NCI-H748 (cell line): ENCODE measurements at regions not wholly inside any gene's neighbourhood (a gene's known extent, or its start where the extent isn't known, plus 50 kb on each side); places are given as distances from the start of the nearest gene placed in this dataset.

ENCODE experiments used
- DNase-seq: peaks from one replicate; lab custom pipeline; 2025; ENCODE audit not compliant: unreplicated experiment; lab: John Stamatoyannopoulos, UW

DNA sequence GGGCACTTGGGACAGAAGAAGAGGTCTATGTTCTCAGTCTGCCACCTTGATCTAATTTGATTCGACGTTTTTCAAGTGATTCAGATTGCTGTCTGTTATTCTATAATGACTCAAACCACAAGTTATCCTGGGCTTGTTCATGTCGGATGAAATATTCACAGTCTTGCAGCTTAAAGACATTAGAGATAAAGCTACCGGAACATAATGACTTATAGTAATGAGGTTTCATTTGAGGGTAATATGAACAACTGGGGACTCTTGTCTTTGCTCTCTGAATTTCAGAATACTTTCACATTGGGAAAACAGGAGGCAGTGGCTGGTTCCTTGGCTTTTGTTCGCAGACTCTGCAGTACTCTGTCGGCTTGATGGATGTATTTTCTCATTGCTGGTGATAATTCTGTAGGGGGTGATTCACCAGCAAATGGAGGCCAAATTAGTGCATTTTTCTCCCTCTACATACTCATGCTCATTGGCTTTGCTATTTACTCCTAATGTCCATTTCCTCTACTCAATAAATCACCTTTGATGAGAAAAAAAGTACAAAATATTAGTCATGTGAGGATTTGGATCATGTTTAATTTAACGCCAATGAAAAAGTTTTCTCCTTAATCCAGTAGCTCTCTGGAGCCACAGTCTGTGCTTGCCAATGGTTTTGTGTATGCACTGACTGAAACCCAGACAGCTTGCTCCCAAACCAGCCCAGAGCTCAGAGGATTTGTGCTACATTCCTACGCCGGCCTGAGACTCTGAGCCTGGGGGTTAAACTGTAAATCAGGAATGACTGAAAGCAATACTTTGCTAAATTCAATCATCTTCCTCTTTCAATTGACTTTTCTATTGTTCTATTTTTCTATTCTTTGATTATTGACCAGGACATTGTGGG, 154.7 kb upstream of the ANKH start:
- no peak for DNase-seq

DNA sequence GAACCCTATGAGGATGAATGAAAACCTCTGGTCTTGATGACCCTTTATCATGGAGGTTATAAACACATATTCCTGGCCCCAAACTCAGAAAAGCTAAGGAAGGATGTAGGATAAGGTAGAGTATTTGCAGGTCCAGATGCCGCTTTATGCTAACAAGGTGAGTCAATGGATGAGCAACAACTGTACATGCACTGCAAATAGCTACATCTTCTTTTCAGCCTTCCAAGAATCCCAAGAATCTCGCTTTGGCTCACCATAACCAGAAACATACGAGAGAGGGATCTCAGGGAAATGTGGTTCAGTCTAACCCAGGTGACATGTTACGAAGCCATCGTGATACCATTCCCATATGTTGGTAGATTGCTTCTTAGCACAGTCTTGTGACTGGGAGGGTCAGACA, 152.3 kb upstream of the ANKH start:
- DNase-seq = no peak

DNA sequence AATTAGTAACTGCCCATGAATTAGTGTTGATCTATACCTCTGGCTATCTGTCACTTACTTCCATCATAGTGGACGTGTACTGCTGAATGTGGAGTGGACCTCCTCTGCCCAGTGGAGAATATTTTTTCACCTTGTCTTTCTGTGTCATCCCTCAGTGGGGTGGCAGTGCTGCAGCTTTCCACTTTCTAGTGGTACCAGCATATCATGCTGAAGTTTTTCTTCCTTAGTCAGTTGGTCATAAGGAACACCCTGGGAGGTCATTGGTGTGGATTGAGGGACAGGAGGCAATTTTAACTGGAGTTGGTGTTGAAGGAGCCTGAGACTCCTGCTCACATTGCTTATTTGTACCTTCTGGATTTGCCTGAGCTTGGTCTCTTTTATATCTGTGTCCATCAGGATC, 151.7 kb upstream of the ANKH start:
- no peak for DNase-seq

DNA sequence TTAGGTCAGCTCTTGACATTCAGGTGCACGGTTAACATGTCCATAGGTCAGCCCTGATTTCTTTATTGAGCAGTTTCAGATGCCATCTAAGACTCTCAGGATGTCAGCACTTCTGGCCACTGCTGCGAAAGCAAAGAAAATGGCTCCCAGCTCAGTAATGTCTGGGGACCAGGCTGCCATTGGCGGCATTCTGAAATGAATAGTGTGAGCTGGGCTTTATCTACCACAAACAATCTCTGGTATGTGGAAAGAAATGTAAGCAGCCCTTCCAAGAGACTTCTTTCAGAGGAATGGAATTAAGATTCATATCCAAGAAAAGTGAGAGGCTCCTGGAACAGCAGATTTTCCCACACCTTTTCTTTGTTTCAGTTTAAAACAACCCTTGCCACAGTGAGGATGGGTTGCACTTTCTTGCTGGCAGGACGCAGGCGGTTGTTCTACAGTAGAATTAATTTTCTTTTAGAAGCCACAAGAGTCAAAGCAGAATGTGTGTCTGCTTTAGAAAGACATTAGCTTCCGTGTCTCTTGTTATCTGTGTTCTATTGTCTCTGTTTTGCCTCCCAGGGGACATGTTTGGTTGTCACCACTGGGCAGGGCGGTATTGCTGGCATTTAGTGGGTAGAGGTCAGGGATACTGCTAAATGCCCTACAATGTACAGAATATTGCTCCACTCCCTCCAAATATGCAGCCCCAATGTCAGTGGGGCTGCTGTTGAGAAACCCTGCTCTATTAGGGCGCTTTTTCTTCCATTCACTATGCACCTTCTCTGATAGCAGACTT, 149.9 kb upstream of the ANKH start:
- DNase-seq = no peak

DNA sequence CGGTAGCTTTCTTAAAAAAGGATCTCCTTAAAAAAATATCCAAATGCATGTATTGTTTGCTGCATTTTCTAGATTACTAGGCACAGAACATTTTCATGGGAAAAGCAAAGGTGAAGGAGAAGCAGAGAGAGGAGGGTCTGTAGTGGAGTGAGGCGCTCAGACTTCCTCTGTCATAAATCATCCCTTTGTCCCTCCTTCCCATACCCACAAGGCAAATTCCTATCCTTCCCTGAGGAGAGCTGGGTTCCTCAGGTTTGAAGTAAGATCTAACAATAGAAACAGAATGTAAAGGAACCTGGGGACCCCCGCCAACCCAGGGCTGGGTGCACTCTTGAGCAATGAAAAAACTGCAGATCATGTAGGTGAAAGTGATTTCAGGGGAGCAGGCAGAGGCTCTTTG, 149.2 kb upstream of the ANKH start:
- no peak for DNase-seq

DNA sequence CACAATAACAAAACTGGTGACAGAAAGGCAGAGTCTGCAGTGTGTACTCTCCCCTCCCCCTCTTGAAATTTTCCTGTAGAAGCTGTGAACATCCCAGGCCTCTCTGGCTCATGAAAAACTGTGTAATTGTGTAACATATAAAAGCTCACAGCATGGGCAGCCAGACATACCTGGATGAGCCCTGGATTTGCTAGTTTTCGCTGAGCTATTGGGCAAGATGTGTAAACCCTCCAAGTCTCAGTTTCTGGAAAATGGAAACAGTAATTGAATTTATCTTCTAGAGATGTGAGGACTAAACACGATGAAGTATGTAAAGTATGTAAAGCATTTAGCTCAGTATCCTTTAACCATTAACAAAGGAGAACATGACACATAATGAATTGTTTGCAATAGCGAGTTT, 143.2 kb upstream of the ANKH start:
- DNase-seq = no peak

DNA sequence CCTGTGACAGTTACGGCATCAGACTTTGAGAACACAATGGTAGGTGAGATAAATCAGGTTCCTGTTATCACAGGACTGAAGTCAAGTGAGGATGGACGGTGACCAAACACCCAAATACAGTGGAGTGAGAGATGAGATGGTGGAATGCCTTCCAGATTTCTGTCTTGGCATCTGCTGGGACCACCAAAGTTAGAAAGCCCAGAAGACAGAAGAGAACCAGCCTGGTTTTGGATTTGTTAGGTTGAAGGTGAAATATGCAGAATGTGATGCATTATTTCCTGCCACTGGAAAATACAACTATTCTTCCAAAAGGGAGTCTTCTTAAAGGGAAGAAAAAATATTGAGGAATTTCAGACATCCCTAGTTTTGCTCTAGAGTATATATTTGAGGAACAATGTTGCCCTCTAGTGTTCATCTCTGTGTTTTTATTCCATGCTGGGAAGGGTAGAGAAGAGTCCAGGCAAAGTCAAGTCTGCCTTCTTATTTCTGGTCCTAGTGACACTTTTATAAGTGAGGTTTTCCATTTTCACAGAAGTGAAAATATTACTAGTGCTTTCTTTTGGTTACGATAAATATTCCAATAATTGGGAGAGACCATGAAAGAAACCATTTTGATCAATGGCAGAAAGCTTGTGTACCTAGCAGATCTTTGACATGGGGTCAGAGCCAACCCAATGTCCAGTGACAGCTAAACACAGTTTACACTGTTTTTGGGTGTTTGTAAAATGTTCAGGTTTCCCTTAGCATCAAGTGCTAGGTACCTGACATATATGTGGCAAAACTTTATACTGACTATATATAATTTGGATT, 142.3 kb upstream of the ANKH start:
- DNase-seq = peak; percentile 88

DNA sequence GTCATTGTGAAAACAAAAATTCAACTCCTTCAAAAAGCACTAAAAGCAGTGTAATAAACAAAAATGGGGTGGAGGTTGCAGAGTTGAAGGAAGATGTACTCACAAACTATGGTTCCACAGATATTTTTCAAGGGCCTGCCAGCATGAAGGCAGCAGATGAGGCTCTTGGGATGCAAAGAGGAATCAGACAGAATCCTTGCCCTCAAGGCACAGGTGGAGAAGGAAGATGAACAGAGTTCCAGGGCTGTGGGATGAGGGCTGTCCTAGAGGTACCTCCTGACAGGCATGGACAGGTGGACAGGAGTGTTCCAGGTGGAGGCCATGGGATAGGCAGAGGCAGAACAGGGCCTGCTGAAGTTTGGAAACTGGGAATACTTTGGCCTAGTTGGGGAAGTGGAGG, 140.5 kb upstream of the ANKH start:
- DNase-seq = no peak

DNA sequence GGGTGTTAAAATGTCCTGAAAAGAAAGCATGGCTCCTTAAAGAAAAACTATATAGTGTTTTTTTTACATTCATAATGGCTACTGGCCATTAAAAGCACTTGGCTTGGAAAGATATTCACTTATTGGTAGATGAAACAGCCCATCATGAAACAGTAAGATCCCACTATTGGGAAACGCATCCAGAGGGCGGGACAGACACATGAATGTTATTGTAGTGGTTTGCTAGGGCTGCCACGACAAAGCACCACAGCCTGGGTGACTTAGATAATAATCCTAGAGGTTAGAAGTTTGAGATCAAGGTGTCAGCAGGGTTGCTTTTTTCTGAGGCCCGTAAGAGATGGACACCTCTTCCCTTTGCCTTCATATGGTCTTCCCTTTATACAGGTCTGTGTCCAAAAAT, 139.4 kb upstream of the ANKH start:
- no peak for DNase-seq

DNA sequence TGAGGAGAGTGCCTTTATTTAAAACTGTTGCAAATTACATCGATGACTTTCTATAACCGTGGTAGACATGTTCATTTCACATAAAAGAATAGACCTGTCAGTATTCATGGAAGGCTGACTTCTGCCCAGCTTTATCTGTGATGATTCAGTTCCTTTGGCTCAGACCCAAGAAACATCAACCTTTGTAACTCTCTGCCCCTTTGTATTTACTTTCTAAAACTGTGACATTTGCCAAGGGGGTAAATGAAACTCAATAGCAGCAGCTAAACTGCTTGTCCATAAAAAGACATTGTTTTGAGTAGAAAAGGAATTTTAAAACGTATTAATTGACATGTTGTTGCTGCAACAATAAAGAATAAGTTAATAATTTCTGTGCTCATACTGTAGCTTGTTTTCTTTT, 137.8 kb upstream of the ANKH start:
- peak; percentile 97 for DNase-seq

DNA sequence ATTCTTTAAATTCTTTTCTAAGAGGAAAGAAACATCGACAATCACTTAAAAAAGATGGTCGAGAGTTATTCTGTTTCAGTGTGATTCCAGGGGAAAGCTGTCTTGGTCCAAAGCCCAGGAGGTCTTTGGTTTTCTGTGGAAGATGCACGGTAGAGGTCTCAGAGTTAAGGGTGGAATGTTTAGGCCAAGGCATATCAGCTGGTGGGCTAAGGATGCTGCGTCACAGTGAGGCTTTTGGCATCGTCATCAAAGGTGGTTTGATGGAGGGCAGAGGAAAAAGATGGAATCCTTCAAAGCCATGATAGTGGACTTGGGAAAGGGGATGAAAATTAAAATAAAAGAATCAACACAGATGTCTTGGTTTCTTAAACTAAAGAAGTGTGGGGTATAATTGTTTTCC, 137.3 kb upstream of the ANKH start:
- no peak for DNase-seq

DNA sequence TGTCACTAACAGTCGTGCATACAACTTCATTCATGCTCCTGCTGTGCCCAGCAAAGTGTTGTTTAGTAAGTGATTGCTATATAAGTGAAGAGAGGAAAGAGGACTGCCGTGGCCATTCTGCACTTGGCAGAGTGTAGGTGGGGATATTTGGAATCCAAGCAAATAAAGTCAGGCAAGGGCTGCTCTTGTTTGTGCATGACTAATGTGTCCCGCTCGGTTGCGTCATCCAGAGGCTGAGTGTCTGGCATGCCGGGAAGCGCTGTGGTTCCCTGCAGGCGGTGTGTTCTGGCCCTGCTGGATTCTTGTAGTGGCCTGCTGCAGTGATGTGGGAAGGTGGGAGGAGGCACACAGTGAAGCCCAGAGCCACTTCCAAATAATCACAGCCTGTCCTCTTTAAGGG, 136.9 kb upstream of the ANKH start:
- DNase-seq = peak; percentile 97

DNA sequence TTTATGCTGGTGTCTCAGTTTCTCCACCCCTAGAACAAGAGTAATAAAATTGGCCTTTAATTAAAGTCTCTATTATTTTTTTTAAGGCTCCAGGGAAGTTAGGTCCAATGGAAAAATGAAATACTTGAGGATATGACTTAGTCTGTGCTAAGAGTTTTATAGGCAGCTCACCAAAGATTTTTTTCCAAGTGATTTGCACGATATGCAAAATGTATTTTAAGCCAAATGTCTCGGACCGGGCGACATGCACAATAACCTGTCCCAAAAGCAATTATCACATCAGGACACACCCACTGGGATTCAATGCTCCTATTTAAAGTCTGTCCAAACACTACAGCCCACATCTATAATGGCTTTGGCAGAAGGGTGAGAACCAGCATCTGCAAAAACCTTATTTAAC, 136.1 kb upstream of the ANKH start:
- DNase-seq = peak; percentile 95

DNA sequence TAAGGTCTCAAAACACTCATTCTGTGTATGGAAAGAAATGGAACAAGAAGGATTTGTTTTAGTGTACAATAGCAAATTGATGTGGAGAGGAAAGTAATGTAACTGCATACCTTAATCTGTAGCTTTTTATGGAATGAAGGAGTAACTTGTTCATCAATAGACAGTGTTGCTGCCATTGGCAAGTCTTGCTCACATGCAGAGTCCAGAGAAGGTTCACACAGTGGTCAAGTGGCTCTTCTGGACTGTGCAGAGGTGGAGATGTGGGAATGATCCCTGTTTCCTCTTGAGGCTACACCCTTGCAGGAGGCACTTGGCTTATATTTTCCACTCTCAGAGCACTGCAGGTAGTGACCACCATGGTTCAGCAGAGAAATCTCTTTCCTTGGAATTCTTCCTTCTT, 132.9 kb upstream of the ANKH start:
- peak; percentile 42 for DNase-seq

DNA sequence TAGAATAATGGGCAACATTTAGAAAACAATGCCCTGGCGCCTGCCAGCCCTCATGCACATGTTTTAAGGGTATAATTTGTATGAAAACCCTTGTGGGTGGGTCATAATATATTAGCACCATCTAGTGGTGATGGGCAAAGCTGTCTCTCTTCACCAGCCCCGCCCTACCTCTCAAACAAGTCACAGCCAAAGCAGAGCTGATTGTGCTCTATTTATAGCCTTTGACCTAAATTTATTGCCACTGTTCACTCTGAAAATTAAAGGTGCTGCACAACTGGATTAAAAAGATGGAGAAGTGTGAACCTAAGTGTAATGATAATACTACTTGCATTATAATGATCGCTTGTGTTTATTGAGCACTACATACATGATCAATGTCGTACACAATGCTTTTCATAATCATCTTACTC, 131.9 kb upstream of the ANKH start:
- peak; percentile 96 for DNase-seq

DNA sequence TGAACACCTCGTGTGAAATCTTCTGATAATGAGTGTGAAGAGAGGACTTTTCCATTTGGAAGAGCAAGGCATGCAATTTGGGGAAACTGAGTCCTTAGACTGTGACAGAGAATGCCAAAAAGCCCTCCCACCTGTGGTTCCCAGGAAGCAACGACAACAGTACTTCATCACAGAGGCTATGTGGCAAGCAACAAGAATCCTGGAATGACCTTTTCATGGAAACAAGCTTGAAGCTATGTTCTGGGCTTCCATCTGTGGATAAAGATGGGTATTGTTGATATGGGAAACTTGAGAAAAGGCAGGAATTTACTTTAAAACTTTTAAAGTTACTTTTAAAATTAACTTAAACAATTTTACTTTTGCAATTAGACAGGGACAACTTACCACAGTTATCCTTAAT, 131.2 kb upstream of the ANKH start:
- no peak for DNase-seq

DNA sequence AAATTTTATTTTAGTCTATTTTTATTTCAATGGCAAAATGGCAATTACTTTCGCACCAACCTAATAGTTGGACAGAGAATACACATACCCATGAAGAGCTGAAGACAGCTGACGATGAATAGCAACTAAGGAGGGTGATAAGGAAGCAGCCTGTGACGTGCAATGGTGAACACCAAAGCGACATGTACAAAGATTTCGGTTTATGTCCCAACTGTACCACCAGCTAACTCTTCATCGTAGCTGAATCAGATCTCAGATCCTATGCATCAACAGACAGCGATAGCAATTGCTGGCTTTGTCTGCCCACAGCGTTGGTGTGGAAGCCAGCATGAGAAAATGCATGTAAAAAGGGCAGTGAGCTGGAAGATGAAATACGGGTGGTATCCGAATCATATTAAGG, 130.6 kb upstream of the ANKH start:
- no peak for DNase-seq

DNA sequence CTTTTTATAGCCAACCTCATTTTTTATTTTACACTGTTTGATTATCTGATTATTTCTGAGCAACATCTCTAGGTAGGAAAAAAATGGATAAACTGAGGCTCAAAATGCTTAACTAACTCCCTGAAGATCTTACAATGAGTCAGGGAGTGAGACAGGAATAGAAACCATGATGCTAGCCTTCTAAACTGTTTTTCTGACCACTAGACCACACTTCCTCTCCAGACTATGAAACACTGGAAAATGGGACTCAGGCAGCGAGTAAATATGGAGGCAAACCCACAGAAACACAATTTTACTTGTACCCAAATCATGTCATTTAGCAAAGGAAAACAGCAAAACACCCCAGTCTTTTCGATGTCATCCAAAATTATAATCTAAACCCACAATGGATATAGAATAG, 129.9 kb upstream of the ANKH start:
- DNase-seq = no peak

DNA sequence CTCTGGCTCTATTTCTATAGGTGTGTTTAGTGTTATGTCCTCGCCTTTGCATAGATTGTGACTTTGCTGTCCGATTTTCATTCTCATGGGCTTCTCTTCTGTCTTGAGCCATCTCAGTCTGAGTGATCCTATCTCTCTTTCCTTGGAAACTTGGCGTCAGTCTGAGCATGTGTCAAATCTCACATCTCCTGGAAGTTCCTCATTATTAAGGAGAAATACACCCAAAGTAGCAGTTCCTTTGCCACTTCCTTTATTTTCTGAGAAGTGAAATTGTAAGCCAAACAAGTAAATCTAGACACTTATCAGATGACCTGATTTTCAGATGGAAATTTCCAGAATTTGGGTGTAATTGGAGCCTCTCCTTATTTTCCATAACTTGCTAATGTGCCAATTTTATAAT, 126.9 kb upstream of the ANKH start:
- no peak for DNase-seq

DNA sequence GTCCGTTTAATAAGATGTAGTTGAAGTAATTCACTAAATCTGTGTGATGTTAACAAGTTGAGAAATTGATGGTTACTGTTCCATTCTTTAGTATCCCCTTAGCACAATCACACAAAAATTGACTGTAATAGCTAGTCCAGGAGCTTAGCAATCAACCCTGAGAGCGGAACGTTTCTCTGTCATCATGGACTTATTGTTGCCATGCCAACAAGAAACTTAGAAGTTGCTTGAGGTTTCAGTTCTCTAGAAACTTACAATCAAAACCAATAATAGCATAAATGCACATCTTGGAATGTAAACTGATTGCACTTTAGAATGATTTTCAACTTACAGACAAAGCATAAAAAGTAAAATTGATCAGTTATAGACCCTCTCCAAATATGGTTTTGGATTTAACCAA, 125.4 kb upstream of the ANKH start:
- no peak for DNase-seq

DNA sequence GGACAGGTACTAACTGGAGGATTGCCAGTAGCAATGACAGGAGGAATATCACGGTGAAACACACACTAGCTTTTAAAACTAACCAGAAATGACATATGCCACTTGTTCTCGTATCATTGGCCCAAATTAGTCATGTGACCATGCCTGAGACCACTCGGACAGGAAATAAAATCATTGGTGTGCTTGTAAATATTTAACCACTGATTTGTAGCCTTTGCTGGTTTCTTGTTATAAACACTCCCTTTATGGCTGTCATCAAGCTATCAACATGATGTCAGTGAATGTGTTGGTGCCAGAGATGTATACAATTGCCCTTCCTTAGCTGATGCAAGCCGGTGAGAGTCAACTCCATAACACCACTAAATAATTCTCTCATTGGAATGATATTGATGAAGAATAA, 123.7 kb upstream of the ANKH start:
- DNase-seq = no peak
